CD14-positive monocyte (primary cell): ENCODE measurements at regions not wholly inside any gene's neighbourhood (a gene's known extent, or its start where the extent isn't known, plus 50 kb on each side); places are given as distances from the start of the nearest gene placed in this dataset.
"Not testable (repeated sequence)": the region's sequence is repeated elsewhere in the genome, so short reads cannot be mapped to it uniquely, and the experiment has no call there.

ENCODE experiments used
- DNase-seq, 3 donors: peaks; one replicate each; pipeline ENCODE4 v3.0.0-alpha.2; 2011 to 2022
- H2AFZ ChIP-seq: 2 replicates; pipeline ENCODE4 v1.6.0; 2012; ENCODE audit warnings: mild to moderate bottlenecking, low read depth, low read length, inconsistent platforms; ENCODE audit not compliant: insufficient read depth, poor library complexity, severe bottlenecking
- H3K27ac ChIP-seq, 2 donors: 1 replicate in 1 of 2; 2 replicates in 1 of 2; pipeline ENCODE4 v1.5.1; 2012 to 2013; ENCODE audit warnings: low read length in 2 of 2, control low read depth in 1 of 2, inconsistent platforms in 1 of 2, low read depth in 1 of 2, mild to moderate bottlenecking in 1 of 2
- H3K27me3 ChIP-seq, 2 donors: one replicate each; pipeline versions ENCODE4 v1.6.0 to v1.6.1; 2011 to 2013; ENCODE audit warnings: low read length in 2 of 2; ENCODE audit not compliant: control insufficient read depth in 2 of 2, insufficient read depth in 2 of 2
- H3K36me3 ChIP-seq, 2 donors: replicated peaks in 1 of 2; 1 replicate in 1 of 2; 2 replicates in 1 of 2; pipeline versions ENCODE4 v1.5.1 to v1.6.1; 2012 to 2013; ENCODE audit warnings: low read length in 2 of 2, control low read depth in 1 of 2, inconsistent platforms in 1 of 2, mild to moderate bottlenecking in 1 of 2; ENCODE audit not compliant: insufficient read depth in 2 of 2, control insufficient read depth in 1 of 2
- H3K4me1 ChIP-seq, 2 donors: 1 replicate in 1 of 2; 2 replicates in 1 of 2; pipeline versions ENCODE4 v1.5.1 to v1.6.1; 2012 to 2013; ENCODE audit warnings: low read length in 2 of 2, control low read depth in 1 of 2, inconsistent platforms in 1 of 2, mild to moderate bottlenecking in 1 of 2, moderate library complexity in 1 of 2; ENCODE audit not compliant: insufficient read depth in 2 of 2, control insufficient read depth in 1 of 2
- H3K4me2 ChIP-seq: replicated peaks from 2 replicates; pipeline ENCODE3; 2012; ENCODE audit warnings: low read length, moderate library complexity, mild to moderate bottlenecking; ENCODE audit not compliant: poor library complexity, severe bottlenecking; ENCODE audit errors: extremely low read depth
- H3K4me3 ChIP-seq, 3 experiments: fragments of 200-600 bp in 1 of 3; sonication (generic) in 1 of 3; replicated peaks in 1 of 3; 1 replicate in 2 of 3; 2 replicates in 1 of 3; pipeline ENCODE4 v1.5.1; 2011 to 2013; ENCODE audit warnings: low read length in 3 of 3, mild to moderate bottlenecking in 3 of 3, control low read depth in 2 of 3, low read depth in 2 of 3, inconsistent platforms in 1 of 3, moderate library complexity in 1 of 3
- H3K79me2 ChIP-seq: 2 replicates; pipeline ENCODE4 v1.6.0; 2012; ENCODE audit warnings: mild to moderate bottlenecking, control low read depth, inconsistent platforms, low read length, moderate library complexity; ENCODE audit not compliant: insufficient read depth
- H3K9ac ChIP-seq: 2 replicates; pipeline ENCODE4 v1.6.0; 2017; ENCODE audit warnings: low read length, mild to moderate bottlenecking; ENCODE audit not compliant: insufficient read depth, poor library complexity, severe bottlenecking
- H3K9me3 ChIP-seq, 2 donors: replicated peaks in 1 of 2; 1 replicate in 1 of 2; 2 replicates in 1 of 2; pipeline versions ENCODE4 v1.5.1 to v1.6.1; 2012 to 2013; ENCODE audit warnings: low read length in 2 of 2, control low read depth in 1 of 2; ENCODE audit not compliant: control insufficient read depth in 1 of 2, insufficient read depth in 1 of 2
- H4K20me1 ChIP-seq: 2 replicates; pipeline ENCODE4 v1.6.0; 2012; ENCODE audit warnings: mild to moderate bottlenecking, low read length, control low read depth, moderate library complexity; ENCODE audit not compliant: insufficient read depth
- H3K27ac Mint-ChIP-seq, 7 donors: one replicate each; pipeline ENCODE4 v1.8.0; 2020; ENCODE audit warnings: mild to moderate bottlenecking in 7 of 7, mixed read lengths in 7 of 7, moderate library complexity in 6 of 7, inconsistent platforms in 2 of 7
- H3K27me3 Mint-ChIP-seq, 3 donors: one replicate each; pipeline ENCODE4 v1.8.0; 2021 to 2022; ENCODE audit warnings: low read depth in 3 of 3, mild to moderate bottlenecking in 3 of 3, mixed read lengths in 3 of 3, moderate library complexity in 3 of 3, inconsistent platforms in 1 of 3
- H3K36me3 Mint-ChIP-seq, 2 donors: one replicate each; pipeline ENCODE4 v1.8.0; 2020; ENCODE audit warnings: mixed read lengths in 2 of 2, inconsistent platforms in 1 of 2, mild to moderate bottlenecking in 1 of 2
- H3K4me1 Mint-ChIP-seq: one replicate; pipeline ENCODE4 v1.8.0; 2020; ENCODE audit warnings: mild to moderate bottlenecking, mixed read lengths
- H3K4me3 Mint-ChIP-seq, 2 donors: one replicate each; pipeline ENCODE4 v1.8.0; 2020; ENCODE audit warnings: mild to moderate bottlenecking in 2 of 2, mixed read lengths in 2 of 2, moderate library complexity in 1 of 2
- H3K9me3 Mint-ChIP-seq, 7 donors: one replicate each; pipeline ENCODE4 v1.8.0; 2020 to 2022; ENCODE audit warnings: mixed read lengths in 7 of 7, mild to moderate bottlenecking in 6 of 7, moderate library complexity in 6 of 7, inconsistent platforms in 2 of 7
- WGBS: methylation state at CpG from one replicate; pipeline ENCODE4 v1.1.5; 2013; ENCODE audit warnings: missing lambda C conversion rate; ENCODE audit not compliant: insufficient coverage; 5-methylcytosine and 5-hydroxymethylcytosine counted together
- intact Hi-C, 2 donors: fragments of 100-400 bp; cut with micrococcal nuclease; formaldehyde crosslinking; loops; one replicate each; pipeline versions ENCODE4 v1.15.0 to v1.15.1; 2023
- TF ChIP-seq, protein P1 (sequence below): fragments of 200-600 bp; IDR thresholded peaks from one replicate; pipeline ENCODE4 v1.8.0; 2022; ENCODE audit warnings: antibody characterized with exemption, mild to moderate bottlenecking

GRCh38 chr16:21336231-21336630, 58.1 kb upstream of the CRYM start:
- Mint-ChIP-seq H3K27me3 (peaks cover 0 to 4% (median 1%) of the 10 kb centered on the region in 3 donors), H3K9me3 (peaks cover 2 to 14% (median 4%) of the 10 kb centered on the region in 7 donors), H3K4me1 (no peaks in the 10 kb centered on the region), H3K4me3 (no peak overlapping the region), H3K36me3 (peaks cover 0 to 7% of the 10 kb centered on the region in 2 donors), H3K27ac (no peak overlapping the region)
- no peaks in the 10 kb centered on the region for H3K36me3 ChIP-seq
- H3K9me3 ChIP-seq = peaks cover 3 to 6% of the 10 kb centered on the region in 2 donors
- no peaks in the 10 kb centered on the region for H3K4me1 ChIP-seq
- no peak for DNase-seq
- no peak overlapping the region for H3K27ac ChIP-seq
- H3K9ac ChIP-seq = no peak overlapping the region
- H3K4me2 ChIP-seq = no peak overlapping the region
- intact Hi-C loops = no loop called here
- H3K4me3 ChIP-seq = no peak overlapping the region
- no peaks in the 10 kb centered on the region for H3K79me2 ChIP-seq
- no CpG with 5 or more reads among the region's 2 CpGs for WGBS
- no peak overlapping the region for H2AFZ ChIP-seq
- H3K27me3 ChIP-seq = no peaks in the 10 kb centered on the region
- H4K20me1 ChIP-seq = no peaks in the 10 kb centered on the region
- TF ChIP-seq, protein P1, sequence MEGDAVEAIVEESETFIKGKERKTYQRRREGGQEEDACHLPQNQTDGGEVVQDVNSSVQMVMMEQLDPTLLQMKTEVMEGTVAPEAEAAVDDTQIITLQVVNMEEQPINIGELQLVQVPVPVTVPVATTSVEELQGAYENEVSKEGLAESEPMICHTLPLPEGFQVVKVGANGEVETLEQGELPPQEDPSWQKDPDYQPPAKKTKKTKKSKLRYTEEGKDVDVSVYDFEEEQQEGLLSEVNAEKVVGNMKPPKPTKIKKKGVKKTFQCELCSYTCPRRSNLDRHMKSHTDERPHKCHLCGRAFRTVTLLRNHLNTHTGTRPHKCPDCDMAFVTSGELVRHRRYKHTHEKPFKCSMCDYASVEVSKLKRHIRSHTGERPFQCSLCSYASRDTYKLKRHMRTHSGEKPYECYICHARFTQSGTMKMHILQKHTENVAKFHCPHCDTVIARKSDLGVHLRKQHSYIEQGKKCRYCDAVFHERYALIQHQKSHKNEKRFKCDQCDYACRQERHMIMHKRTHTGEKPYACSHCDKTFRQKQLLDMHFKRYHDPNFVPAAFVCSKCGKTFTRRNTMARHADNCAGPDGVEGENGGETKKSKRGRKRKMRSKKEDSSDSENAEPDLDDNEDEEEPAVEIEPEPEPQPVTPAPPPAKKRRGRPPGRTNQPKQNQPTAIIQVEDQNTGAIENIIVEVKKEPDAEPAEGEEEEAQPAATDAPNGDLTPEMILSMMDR = no peak

GRCh38 chr16:21334188-21335146, 56.4 kb upstream of the CRYM start:
- peaks cover 2 to 15% (median 4%) of the 10 kb centered on the region in 7 donors for H3K9me3 Mint-ChIP-seq
- H3K4me2 ChIP-seq, H3K27me3 ChIP-seq, H3K27ac Mint-ChIP-seq, H3K4me3 Mint-ChIP-seq, H3K36me3 ChIP-seq, H3K4me3 ChIP-seq, H3K27ac ChIP-seq, H3K79me2 ChIP-seq, intact Hi-C loops, H4K20me1 ChIP-seq, H3K9me3 ChIP-seq, H2AFZ ChIP-seq, H3K9ac ChIP-seq, H3K27me3 Mint-ChIP-seq, H3K4me1 ChIP-seq, DNase-seq, H3K4me1 Mint-ChIP-seq, H3K36me3 Mint-ChIP-seq: not testable (repeated sequence)
- WGBS = 92% methylated on average over 16 of the region's 17 CpGs

DNA sequence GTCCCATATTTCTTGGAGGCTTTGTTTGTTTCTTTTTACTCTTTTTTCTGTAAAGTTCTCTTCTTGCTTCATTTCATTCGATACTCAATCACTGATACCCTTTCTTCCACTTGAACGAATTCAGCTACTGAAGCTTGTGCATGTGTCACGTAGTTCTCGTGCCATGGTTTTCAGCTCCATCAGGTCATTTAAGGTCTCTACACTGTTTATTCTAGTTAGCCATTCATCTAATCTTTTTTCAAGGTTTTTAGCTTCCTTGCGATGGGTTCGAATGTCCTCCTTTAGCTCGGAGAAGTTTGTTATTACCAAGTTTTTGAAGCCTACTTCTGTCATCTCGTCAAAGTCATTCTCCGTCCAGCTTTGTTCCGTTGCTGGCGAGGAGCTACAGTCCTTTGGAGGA, 55.6 kb upstream of the CRYM start:
- H3K4me3 Mint-ChIP-seq, H3K4me1 ChIP-seq, H3K9ac ChIP-seq, H4K20me1 ChIP-seq, H3K27ac Mint-ChIP-seq, H3K36me3 Mint-ChIP-seq, H3K4me1 Mint-ChIP-seq, H3K27ac ChIP-seq, intact Hi-C loops, H2AFZ ChIP-seq, H3K27me3 ChIP-seq, H3K4me3 ChIP-seq, H3K4me2 ChIP-seq, H3K27me3 Mint-ChIP-seq, H3K79me2 ChIP-seq, H3K36me3 ChIP-seq, DNase-seq, H3K9me3 ChIP-seq: not testable (repeated sequence)
- peaks cover 7 to 18% (median 8%) of the 10 kb centered on the region in 7 donors for H3K9me3 Mint-ChIP-seq
- 95% methylated on average over 7 of the region's 11 CpGs for WGBS
